ENCODE measurements at regions not wholly inside any gene's neighbourhood (a gene's known extent, or its start where the extent isn't known, plus 50 kb on each side); places are given as distances from the start of the nearest gene placed in this dataset.

GRCh38 chr4:81549984-81550383, 78.3 kb upstream of the RASGEF1B start (continued):
- TF ChIP-seq, protein P1, sequence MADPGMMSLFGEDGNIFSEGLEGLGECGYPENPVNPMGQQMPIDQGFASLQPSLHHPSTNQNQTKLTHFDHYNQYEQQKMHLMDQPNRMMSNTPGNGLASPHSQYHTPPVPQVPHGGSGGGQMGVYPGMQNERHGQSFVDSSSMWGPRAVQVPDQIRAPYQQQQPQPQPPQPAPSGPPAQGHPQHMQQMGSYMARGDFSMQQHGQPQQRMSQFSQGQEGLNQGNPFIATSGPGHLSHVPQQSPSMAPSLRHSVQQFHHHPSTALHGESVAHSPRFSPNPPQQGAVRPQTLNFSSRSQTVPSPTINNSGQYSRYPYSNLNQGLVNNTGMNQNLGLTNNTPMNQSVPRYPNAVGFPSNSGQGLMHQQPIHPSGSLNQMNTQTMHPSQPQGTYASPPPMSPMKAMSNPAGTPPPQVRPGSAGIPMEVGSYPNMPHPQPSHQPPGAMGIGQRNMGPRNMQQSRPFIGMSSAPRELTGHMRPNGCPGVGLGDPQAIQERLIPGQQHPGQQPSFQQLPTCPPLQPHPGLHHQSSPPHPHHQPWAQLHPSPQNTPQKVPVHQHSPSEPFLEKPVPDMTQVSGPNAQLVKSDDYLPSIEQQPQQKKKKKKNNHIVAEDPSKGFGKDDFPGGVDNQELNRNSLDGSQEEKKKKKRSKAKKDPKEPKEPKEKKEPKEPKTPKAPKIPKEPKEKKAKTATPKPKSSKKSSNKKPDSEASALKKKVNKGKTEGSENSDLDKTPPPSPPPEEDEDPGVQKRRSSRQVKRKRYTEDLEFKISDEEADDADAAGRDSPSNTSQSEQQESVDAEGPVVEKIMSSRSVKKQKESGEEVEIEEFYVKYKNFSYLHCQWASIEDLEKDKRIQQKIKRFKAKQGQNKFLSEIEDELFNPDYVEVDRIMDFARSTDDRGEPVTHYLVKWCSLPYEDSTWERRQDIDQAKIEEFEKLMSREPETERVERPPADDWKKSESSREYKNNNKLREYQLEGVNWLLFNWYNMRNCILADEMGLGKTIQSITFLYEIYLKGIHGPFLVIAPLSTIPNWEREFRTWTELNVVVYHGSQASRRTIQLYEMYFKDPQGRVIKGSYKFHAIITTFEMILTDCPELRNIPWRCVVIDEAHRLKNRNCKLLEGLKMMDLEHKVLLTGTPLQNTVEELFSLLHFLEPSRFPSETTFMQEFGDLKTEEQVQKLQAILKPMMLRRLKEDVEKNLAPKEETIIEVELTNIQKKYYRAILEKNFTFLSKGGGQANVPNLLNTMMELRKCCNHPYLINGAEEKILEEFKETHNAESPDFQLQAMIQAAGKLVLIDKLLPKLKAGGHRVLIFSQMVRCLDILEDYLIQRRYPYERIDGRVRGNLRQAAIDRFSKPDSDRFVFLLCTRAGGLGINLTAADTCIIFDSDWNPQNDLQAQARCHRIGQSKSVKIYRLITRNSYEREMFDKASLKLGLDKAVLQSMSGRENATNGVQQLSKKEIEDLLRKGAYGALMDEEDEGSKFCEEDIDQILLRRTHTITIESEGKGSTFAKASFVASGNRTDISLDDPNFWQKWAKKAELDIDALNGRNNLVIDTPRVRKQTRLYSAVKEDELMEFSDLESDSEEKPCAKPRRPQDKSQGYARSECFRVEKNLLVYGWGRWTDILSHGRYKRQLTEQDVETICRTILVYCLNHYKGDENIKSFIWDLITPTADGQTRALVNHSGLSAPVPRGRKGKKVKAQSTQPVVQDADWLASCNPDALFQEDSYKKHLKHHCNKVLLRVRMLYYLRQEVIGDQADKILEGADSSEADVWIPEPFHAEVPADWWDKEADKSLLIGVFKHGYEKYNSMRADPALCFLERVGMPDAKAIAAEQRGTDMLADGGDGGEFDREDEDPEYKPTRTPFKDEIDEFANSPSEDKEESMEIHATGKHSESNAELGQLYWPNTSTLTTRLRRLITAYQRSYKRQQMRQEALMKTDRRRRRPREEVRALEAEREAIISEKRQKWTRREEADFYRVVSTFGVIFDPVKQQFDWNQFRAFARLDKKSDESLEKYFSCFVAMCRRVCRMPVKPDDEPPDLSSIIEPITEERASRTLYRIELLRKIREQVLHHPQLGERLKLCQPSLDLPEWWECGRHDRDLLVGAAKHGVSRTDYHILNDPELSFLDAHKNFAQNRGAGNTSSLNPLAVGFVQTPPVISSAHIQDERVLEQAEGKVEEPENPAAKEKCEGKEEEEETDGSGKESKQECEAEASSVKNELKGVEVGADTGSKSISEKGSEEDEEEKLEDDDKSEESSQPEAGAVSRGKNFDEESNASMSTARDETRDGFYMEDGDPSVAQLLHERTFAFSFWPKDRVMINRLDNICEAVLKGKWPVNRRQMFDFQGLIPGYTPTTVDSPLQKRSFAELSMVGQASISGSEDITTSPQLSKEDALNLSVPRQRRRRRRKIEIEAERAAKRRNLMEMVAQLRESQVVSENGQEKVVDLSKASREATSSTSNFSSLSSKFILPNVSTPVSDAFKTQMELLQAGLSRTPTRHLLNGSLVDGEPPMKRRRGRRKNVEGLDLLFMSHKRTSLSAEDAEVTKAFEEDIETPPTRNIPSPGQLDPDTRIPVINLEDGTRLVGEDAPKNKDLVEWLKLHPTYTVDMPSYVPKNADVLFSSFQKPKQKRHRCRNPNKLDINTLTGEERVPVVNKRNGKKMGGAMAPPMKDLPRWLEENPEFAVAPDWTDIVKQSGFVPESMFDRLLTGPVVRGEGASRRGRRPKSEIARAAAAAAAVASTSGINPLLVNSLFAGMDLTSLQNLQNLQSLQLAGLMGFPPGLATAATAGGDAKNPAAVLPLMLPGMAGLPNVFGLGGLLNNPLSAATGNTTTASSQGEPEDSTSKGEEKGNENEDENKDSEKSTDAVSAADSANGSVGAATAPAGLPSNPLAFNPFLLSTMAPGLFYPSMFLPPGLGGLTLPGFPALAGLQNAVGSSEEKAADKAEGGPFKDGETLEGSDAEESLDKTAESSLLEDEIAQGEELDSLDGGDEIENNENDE (IDR thresholded peaks at IDR 0.05; ENCODE audit: insufficient replicate concordance, low read length) = no peak
- TF ChIP-seq CBX8 (IDR thresholded peaks at IDR 0.05; ENCODE audit: borderline replicate concordance, low read depth, low read length) (no peak), SIRT6 (IDR thresholded peaks at IDR 0.05; ENCODE audit: low read length) (no peak), ZNF274 (IDR thresholded peaks at IDR 0.05; ENCODE audit: borderline replicate concordance, extremely low read depth, low read length) (no peak), CEBPB (IDR thresholded peaks at IDR 0.05; ENCODE audit: low read depth, low read length) (no peak), EZH2 (IDR thresholded peaks at IDR 0.05; ENCODE audit: low read depth, low read length, severe bottlenecking) (no peak), SRF (IDR thresholded peaks at IDR 0.05; ENCODE audit: low read depth, low read length) (no peak), RXRA (IDR thresholded peaks at IDR 0.05; ENCODE audit: insufficient read depth, low read depth, low read length) (no peak), TAF1 (IDR thresholded peaks at IDR 0.05; ENCODE audit: low read depth, low read length) (no peak), GTF2F1 (IDR thresholded peaks at IDR 0.05; ENCODE audit: borderline replicate concordance, low read depth, low read length) (no peak), FOSL1 (IDR thresholded peaks at IDR 0.05; ENCODE audit: insufficient read depth, low read depth, low read length) (no peak), KDM5A (IDR thresholded peaks at IDR 0.05; ENCODE audit: low read length) (no peak)
- TF ChIP-seq, protein P2, sequence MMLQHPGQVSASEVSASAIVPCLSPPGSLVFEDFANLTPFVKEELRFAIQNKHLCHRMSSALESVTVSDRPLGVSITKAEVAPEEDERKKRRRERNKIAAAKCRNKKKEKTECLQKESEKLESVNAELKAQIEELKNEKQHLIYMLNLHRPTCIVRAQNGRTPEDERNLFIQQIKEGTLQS (IDR thresholded peaks at IDR 0.05; ENCODE audit: insufficient read depth, low read depth, low read length) = no peak

Data from H1 (cell line).